Spleen (tissue), 7 donors: ENCODE measurements at regions not wholly inside any gene's neighbourhood (a gene's known extent, or its start where the extent isn't known, plus 50 kb on each side); places are given as distances from the start of the nearest gene placed in this dataset.

Source experiments
- POLR2A ChIP-seq, 3 donors: fragments of 450-650 bp; IDR thresholded peaks; one replicate each; pipeline ENCODE4 v1.5.1; 2017; ENCODE audit warnings: antibody characterized with exemption in 3 of 3, mild to moderate bottlenecking in 1 of 3
- TF ChIP-seq, protein P1 (sequence below), 11 experiments: fragments of 200-600 bp in 7 of 11; fragments of 450-650 bp in 4 of 11; sonication (generic) in 4 of 11; IDR thresholded peaks in 8 of 11; conservative IDR thresholded peaks in 3 of 11; 1 replicate in 7 of 11; 2 replicates in 4 of 11; pipeline versions ENCODE4 v1.4.0 to v1.8.0; 2016 to 2021; ENCODE audit warnings: antibody characterized with exemption in 11 of 11, inconsistent platforms in 4 of 11, mild to moderate bottlenecking in 1 of 11
- donor health status: DM: no; HTN: no; CAD: no; lungs with moderate emphysema.
- donor health status: DM: no; HTN: no; CAD: no.
- donor health status: DM: no; HTN: no; CAD: no.

DNA sequence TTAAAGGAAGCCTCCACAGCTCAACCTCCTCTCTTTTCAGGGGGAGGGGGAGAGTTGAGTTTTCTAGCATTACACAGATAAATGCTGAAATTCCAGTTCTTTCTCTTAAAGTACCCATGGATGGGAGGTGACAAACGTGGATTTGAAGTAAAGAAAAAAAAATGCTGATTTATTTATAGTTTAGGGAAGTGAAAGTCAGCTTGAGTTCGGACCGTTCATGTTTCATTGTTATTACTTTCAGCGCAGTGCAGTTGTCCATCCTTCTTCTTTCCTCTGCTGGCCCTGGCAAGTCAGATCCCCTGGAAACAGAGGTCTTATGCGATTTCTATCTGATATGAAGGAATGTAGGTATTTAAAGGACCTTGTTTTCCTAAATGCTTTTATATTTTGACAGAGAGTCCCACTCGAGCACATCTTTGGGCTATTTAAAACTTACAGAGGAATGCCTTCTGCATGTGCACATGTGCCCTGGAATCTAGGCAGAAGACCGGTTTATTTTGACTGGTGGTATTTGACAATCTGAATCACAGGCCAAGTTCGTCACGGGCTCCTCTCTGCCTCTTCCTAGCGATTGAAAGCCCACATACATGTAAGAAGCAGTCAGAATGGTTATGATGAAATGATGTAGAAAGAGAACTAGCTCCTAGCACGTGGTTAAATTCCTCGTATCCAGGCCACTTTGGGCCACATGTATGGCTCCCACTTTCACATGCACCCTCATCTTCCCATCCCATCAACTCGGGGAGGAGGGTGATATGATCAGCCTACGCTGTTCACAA, 385.2 kb upstream of the KLF4 start:
- TF ChIP-seq POLR2A (IDR thresholded peaks at IDR 0.05): no peak
- TF ChIP-seq, protein P1, sequence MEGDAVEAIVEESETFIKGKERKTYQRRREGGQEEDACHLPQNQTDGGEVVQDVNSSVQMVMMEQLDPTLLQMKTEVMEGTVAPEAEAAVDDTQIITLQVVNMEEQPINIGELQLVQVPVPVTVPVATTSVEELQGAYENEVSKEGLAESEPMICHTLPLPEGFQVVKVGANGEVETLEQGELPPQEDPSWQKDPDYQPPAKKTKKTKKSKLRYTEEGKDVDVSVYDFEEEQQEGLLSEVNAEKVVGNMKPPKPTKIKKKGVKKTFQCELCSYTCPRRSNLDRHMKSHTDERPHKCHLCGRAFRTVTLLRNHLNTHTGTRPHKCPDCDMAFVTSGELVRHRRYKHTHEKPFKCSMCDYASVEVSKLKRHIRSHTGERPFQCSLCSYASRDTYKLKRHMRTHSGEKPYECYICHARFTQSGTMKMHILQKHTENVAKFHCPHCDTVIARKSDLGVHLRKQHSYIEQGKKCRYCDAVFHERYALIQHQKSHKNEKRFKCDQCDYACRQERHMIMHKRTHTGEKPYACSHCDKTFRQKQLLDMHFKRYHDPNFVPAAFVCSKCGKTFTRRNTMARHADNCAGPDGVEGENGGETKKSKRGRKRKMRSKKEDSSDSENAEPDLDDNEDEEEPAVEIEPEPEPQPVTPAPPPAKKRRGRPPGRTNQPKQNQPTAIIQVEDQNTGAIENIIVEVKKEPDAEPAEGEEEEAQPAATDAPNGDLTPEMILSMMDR (IDR thresholded peaks at IDR 0.05 in 8 of 11, conservative IDR thresholded peaks at IDR 0.05 in 3 of 11): no peak
